ENCODE measurements at regions not wholly inside any gene's neighbourhood (a gene's known extent, or its start where the extent isn't known, plus 50 kb on each side); places are given as distances from the start of the nearest gene placed in this dataset.

- Mint-ChIP-seq H3K9me3 (no peaks in the 10 kb centered on the region), H3K36me3 (ENCODE audit: low read depth) (no peaks in the 10 kb centered on the region), H3K4me1 (peaks cover 5% of the 10 kb centered on the region; the same call in 2 of the 3 replicates), H3K4me3 (no peak overlapping the region), H3K27me3 (ENCODE audit: insufficient read depth, low read depth, poor library complexity) (peaks cover 2% of the 10 kb centered on the region), H3K27ac (no peak overlapping the region)
- DNase-seq (ENCODE audit: low spot score) (no peak), ATAC-seq (no peak)
- no peak overlapping the region for H3K27ac ChIP-seq (ENCODE audit: low read depth)
- 0 out of 2 replicates have a peak, but pooled peaks cover 9% of the 10 kb centered on the region for H3K9me2 ChIP-seq (ENCODE audit: insufficient read depth)
- H3K4me2 ChIP-seq: no peak overlapping the region
- no peaks in the 10 kb centered on the region for H3K79me2 ChIP-seq (replicated peaks; ENCODE audit: insufficient read depth)
- H3F3A ChIP-seq (replicated peaks; ENCODE audit: low read depth): no peaks in the 10 kb centered on the region
- no peaks in the 10 kb centered on the region for H3K36me3 ChIP-seq (ENCODE audit: insufficient read depth)
- TF ChIP-seq CREB1 (CRISPR knock-in tag; IDR thresholded peaks at IDR 0.05; ENCODE audit: low read depth): no peak
- no peak for TF ChIP-seq ZNF331 (CRISPR knock-in tag; IDR thresholded peaks at IDR 0.05; ENCODE audit: low read depth)
- no peak for TF ChIP-seq JUNB (IDR thresholded peaks at IDR 0.05; ENCODE audit: unreplicated experiment)
- no peak for TF ChIP-seq ZNF114 (CRISPR knock-in tag; IDR thresholded peaks at IDR 0.05)
- TF ChIP-seq CTCF (conservative IDR thresholded peaks at IDR 0.05; ENCODE audit: low read depth in 2 of 2): no peak
- TF ChIP-seq STAT1 (IDR thresholded peaks at IDR 0.05; ENCODE audit: unreplicated experiment): no peak
- TF ChIP-seq POLR2AphosphoS5 (IDR thresholded peaks at IDR 0.05; ENCODE audit: low read depth): no peak
- no peak for TF ChIP-seq ZNF462 (CRISPR knock-in tag; IDR thresholded peaks at IDR 0.05)
- no peak for TF ChIP-seq EZH2phosphoT487 (IDR thresholded peaks at IDR 0.05; ENCODE audit: unreplicated experiment)
- TF ChIP-seq ETS1 (IDR thresholded peaks at IDR 0.05): no peak
- TF ChIP-seq REST (IDR thresholded peaks at IDR 0.05; ENCODE audit: unreplicated experiment): no peak
- TF ChIP-seq NANOG (IDR thresholded peaks at IDR 0.05; ENCODE audit: borderline replicate concordance): no peak
- no peak for TF ChIP-seq EZH2 (IDR thresholded peaks at IDR 0.05; ENCODE audit: low read depth, unreplicated experiment)
- H2AFZ ChIP-seq: no peak overlapping the region
- no peak overlapping the region for H3K4me3 ChIP-seq
- H3K4me1 ChIP-seq (ENCODE audit: insufficient read depth): peaks cover 13% of the 10 kb centered on the region; the same call in 1 of the 2 replicates
- H3K27me3 ChIP-seq (ENCODE audit: insufficient read depth): no peaks in the 10 kb centered on the region
- no peaks in the 10 kb centered on the region for H4K20me1 ChIP-seq (replicated peaks; ENCODE audit: insufficient read depth)
Observed at GRCh38 chr18:38887671-38888020, 1322.0 kb upstream of the CELF4 start.

All from GM23338 (cell line).